Ovary (tissue), 3 donors: ENCODE measurements at regions not wholly inside any gene's neighbourhood (a gene's known extent, or its start where the extent isn't known, plus 50 kb on each side); places are given as distances from the start of the nearest gene placed in this dataset.

ENCODE experiments used
- CTCF ChIP-seq, 3 donors: fragments of 450-650 bp in 2 of 3; fragments of 200-600 bp in 1 of 3; IDR thresholded peaks; one replicate each; pipeline versions ENCODE4 v1.5.1 to v1.8.0; 2016 to 2022; ENCODE audit warnings: antibody characterized with exemption in 3 of 3, mild to moderate bottlenecking in 1 of 3
- EP300 ChIP-seq: sonication (generic); formaldehyde crosslinking; IDR thresholded peaks from one replicate; pipeline ENCODE4 v1.6.1; 2017; ENCODE audit warnings: antibody characterized with exemption
- POLR2A ChIP-seq: fragments of 450-650 bp; IDR thresholded peaks from one replicate; pipeline ENCODE4 v1.6.1; 2017; ENCODE audit warnings: antibody characterized with exemption, mild to moderate bottlenecking, moderate library complexity
- donor health status: DM: no; HTN: no; CAD: no.

GRCh38 chr13:82817133-82817532 is 1065.1 kb downstream of the SLITRK1 start:
- no peak for TF ChIP-seq POLR2A
- TF ChIP-seq CTCF (IDR thresholded peaks at IDR 0.05), result no peak
- no peak for TF ChIP-seq EP300
